HG03045 (cell line): ENCODE measurements at regions not wholly inside any gene's neighbourhood (a gene's known extent, or its start where the extent isn't known, plus 50 kb on each side); places are given as distances from the start of the nearest gene placed in this dataset.
"Not testable (repeated sequence)": the region's sequence is repeated elsewhere in the genome, so short reads cannot be mapped to it uniquely, and the experiment has no call there.

Experiments
- ATAC-seq: cut with Tn5 transposase; IDR thresholded peaks from one replicate; pipeline ENCODE4 v1.9.1; 2021; ENCODE audit warnings: mild to moderate bottlenecking, moderate library complexity; ENCODE audit not compliant: unreplicated experiment

DNA sequence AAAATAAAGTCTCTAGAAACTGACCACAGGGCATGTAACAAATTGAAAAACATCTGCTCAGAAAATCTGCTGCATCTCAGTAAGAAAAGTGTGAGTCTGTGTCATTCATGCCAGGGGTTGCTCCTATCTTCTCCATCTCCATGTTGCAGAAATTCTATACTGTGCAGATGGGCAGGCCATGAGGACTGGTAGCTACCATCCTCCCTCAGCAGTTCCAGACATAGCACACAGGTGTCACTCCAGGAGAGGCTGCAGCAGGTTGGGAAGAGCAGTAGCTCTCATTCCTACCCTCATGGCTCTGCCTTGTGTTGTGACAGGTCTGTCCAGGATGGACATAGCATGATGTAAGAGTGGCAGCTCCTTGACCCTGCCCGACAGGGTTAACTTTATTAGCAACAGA, 173.4 kb downstream of the NDUFS4 start:
- ATAC-seq, result no peak

DNA sequence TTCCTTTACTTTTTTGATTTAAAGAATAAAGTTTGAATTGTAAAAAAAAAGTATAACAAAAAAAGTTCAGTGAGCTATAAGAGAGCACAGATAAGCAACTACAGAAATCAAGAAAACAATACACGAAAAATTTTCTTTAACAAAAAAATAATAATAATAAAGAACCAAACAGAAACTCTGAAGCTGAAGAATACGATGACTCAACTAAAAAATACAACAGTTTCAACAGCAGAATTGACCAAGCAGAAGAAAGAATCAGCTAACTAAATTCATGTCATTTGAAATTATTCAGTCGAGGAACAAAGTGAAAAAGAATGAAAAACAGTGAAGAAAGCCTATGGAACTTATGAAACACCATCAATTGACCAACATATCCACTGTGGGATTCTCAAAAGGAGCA, 177.7 kb downstream of the NDUFS4 start:
- ATAC-seq, result no peak

DNA sequence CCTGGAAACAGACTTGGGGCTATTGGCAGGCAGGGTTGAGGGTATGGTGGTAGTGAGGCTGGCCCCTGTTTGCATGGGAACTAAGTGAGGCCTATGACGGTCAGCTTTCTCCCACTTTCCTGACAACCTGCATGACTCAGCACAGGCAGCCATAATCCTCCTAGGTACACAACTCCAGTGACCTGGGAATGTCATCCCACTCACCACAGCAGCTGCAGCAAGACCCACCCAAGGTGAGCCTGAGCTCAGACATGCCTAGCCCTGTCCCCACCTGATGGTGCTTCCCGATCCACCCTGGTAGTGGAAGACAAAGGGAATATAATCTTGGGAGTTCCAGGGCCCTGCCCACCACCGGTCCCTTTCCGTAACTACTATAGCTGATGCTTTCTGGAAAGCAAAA, 178.7 kb downstream of the NDUFS4 start:
- no peak for ATAC-seq

DNA sequence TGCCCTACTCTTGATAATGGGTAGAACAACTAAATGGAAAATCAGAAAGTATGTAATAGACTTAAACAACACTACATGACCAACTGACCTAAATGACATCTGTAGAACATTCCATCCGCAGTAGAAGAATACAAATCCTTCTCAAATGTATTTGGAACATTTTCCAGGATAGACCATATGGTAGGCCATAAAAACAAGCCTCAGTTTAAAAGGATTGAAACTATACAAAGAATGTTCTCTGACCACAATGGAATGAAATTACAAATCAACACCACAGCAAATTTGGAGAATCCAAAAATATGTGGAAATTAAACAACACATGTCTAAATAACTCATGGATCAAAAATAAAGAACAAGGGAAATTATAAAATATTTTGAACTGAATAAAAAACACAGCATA, 189.2 kb downstream of the NDUFS4 start:
- no peak for ATAC-seq

DNA sequence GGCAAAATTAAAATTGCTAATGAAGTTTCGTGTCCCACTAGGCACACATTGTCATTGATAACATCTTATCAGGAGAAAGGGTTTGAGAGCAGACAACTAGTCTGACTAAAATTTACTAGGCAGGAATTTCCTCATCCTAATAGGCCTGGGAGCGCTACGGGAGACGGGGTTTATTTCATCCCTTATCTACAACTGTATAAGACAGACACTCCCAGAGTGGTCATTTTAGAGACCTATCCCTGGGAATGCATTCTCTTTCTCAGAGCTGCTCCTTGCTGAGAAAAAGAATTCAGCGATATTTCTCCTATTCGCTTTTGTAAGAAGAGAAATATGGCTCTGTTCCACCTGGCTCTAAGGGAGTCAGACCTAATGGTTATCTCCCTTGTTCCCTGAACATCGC, 191.8 kb downstream of the NDUFS4 start:
- not testable (repeated sequence) for ATAC-seq

DNA sequence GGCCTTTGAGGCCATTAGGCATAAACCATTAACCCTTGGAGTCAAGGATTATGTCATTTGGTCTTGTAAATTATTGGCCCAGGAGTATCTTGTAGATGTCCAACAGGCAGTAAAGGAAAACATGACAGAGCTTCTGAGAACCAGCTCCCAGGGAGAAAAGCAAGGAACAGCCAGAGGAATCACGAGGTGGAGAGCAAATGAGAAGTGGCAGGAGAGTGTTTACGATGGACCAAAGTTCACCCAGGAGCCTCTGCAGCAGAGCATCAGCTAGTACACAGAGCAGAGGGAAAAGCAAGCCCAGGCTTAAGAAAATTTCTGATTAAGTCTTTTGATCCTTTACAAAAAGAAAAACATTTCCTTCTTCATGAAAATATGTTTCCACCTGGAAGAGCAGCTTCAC, 206.2 kb downstream of the NDUFS4 start:
- no peak for ATAC-seq

DNA sequence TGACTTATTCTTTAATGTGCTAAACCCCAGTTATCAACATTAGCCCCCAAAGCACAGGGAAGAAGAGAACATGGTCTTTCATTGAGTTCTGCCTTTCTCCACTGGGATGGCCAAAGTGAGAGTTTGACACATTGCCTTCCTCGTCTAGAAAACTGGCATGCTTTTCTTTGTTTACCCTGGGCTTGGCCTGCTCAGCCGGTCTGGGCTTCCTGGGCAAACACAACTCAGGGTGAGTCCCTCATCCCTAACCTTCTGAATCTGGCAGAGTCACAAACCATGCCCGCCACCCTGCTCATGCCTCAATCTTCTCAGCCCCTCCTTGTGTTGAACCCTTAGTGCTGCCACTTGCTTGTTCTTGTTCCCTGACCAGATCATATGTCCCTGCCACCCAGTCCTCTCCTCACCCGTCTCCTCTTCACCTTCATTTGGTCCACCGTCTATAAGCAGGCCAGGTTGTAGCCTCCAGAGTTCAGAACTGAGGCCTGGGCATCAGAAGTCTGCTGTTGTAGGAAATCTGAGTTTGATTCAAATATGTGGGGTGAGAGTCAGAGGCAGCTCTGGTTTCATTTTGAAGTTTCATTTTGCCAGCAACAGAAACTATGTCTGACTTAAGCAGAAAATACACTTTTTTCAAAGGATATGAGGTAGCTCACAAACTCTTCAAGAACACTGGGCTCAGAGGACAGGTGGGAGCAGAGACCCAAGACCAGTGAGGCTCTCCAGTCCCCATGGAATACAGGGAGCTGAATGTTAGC, 217.6 kb downstream of the NDUFS4 start:
- peak; percentile 70 for ATAC-seq

DNA sequence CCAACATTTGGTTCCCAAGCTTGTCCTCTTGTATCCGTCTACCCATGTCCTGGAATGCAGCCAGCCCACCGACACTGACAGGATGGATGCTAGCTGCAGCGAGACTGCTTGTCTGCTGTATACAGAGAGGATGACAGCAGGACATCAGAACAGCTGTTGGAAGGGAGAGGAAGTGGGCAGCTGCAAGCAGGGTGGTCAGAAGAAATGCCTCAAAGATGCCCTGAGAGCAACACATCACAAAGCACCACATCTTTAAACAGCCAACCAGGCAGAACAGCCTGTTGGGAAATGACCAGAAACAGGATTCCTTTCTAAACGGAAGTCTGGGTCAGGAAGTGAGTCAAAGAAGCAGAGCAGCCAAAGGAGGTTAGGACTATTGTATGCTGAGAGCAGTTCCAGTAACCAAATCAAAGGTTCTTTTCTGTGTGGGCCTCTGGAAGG, 219.1 kb downstream of the NDUFS4 start:
- ATAC-seq, result no peak

DNA sequence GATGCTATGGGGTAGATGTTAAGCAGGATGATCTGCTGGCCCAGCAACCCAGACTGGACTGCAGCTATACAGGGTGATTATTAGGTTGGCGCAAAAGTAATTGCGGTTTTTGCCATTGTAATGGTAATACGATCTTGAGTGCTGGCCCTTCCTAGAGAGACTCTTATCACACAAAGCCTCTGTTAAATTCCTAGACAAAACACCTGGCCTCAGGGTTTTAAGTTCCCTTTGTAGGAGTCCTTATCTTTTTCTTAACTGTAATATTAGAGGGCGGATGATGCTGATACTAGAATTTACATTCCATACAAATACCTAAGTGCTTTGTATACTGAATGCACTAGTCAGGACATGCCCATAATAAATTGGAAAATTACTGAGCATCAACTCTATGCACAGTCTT, 222.2 kb downstream of the NDUFS4 start:
- no peak for ATAC-seq

DNA sequence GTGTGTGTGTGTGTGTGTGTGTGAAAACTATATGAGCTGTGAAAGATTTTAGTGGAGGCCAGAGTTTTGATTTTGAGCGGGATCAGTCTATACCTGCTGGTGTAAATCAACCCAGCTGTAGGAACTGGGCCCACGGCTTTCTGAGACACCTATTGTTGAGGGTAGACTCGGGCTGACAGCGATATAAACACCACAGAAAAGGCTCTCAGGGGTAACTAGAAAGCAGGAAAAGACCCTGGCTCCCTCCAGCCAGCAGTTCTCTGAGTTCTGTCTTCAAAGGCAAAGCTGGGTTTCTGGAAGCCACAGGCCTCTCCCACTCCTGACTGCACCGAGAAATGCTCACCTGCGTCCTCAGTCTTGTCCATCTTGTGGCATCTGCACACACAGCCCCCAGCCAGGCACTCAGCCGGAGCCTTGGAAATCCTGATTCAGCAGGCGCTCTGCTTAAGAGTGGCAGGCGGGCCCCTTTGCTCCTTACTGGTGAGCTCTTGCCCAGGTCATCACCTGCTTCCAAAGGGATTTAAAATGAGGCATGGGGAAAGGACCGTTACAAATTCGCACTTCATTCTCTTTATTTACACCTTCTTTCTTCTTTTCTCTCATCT, 223.3 kb downstream of the NDUFS4 start:
- no peak for ATAC-seq

DNA sequence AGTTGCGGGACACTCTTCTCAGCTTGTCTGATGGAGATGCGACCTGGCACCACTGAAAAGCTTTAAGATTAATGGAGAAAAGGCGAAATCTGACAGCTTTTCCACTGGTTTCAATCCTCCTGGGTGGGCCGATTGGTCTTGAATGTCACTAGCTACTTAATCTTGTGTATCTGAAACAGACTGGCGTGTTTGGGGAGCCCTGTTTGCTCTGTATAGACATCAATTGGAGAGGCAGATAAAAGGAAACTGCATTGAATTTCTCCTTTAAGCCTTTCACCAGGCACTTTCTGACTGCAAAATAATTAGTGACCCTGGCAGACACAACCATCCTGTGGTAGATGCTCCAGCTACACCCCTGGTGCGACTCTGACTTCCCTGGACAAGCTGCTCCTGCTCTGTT, 224.2 kb downstream of the NDUFS4 start:
- no peak for ATAC-seq

DNA sequence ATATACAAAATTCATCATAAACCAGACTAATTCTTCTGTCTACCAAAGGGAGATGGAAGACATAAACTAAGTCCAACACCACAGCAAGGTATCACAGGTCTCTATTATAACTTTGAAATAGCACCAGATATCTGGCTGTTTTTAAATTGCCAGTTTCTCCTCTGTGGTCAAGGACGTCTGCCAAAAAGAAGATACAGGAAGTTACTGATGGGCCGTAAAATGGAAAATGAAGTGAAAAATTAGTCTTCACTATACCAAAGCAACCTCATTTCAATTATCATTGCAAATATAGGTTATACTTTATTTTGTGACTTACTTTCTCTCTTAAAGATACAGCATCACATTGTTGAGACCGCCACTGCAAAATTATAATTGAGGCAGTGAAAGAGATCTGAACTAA, 225.5 kb downstream of the NDUFS4 start:
- no peak for ATAC-seq

DNA sequence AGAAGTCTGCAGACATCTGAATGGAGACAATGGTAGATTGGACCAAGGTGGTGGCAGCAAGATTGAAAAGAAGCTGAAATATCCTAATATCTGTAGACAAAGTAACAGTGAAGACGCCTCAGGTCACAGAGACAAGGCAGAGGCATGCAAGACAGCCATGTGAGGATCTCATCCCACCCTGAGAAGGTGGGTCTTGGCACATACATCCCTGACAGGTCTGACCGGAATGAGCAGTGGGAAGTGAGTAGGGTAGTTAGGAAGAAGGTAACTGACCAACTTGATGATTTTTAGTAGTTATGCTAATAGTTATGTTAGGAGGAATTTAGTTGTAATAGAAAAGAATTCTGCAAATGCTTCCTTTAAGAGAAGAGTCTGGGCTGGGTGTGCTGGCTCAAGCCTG, 229.6 kb downstream of the NDUFS4 start:
- ATAC-seq, result no peak

DNA sequence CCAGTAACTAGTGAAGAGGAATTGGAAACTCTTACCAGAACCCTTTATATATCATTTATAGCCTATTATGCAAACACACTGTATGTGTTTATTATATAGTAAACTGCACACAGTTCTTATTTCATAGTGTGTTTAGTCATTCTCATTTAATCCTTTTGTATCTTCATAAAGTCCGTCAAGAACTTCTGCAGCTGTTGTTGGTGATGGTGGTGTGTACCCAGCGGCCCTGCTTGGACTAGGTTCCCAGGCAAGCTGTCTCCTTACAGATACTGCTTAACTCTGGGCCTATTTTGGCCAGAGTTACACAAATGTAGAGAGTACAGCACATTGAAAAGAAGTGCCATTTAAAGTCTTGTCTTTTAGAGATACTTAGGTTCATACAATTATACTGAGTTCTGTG, 231.9 kb downstream of the NDUFS4 start:
- no peak for ATAC-seq

DNA sequence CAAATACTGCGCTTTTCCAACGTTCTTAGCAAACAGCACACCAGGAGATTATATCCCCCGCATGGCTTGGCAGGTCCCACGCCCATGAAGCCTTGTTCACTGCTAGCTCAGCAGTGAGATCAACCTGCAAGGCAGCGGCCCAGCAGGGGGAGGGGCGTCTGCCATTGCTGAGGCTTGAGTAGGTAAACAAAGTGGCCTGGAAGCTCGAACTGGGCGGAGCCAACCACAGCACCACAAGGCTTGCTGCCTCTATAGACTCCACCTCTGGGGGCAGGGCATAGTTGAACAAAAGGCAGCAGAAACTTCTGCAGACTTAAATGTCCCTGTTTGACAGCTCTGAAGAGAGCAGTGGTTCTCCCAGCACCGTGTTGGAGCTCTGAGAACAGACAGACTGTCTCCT, 239.2 kb downstream of the NDUFS4 start:
- not testable (repeated sequence) for ATAC-seq

DNA sequence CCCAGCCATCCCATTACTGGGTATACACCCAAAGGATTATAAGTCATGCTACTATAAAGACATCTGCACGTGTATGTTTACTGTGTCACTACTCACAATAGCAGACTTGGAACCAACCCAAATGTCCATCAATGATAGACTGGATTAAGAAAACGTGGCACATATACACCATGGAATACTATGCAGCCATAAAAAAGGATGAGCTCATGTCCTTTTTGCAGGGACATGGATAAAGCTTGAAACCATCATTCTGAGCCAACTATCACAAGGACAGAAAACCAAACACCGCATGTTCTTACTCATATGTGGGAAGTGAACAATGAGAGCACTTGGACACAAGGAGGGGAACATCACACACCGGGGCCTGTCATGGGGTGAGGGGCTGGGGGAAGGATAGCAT, 248.0 kb downstream of the NDUFS4 start:
- ATAC-seq, result not testable (repeated sequence)

DNA sequence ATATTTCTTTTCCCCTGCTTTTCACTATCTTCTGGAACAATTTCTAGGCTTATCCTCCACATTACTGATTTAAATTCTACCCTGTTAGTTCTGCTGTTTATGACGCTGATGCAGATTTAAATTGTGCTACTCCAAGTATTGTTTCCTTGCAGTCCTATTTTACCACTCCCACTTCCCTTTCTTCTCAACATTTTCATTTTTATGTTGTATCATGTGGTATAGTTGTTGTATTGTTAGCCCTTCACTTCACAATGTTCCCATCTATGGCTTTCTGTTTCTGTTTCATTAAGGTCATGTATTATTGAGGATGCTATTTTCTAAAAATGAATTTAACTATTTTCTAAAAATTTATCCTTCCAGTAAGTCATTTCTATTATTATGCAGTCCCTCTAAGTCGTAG, 254.4 kb downstream of the NDUFS4 start:
- no peak for ATAC-seq

DNA sequence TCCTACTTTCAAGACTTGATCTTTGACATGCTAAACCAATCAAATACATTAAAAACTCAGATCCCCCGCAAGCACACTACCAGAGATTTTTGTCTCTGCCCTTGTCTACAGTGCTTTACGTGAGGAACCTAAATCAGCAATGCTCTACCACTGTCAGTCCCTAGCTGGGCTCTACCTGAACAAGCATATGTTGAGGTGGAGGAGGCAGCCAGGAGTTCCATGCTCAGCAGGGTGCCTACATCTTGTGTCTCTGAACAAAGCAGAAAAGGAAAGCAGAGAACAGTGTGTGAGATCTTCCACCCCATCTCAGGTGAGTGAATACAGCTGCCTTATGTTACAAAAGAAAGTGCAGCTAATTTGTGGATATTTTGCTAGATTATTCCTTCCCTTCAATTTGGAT, 255.0 kb downstream of the NDUFS4 start:
- no peak for ATAC-seq

DNA sequence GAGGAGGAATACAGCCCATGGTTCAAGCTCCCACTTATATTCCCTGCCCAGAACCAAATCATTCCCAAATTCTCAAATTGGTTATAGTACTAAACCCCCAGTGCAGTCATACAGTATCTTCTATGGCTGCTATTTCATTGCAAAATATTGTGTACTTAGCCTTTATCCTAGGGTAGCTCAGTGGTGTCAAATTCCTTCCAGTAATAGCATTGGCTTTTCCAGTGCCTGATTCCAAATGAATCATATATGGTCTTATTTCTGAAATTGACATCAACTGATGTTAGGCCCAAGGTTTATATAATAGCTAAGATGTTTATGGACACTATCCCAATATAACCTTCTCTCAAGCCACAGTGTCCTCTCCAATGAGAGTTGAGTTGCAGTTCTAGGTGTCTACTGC, 256.7 kb downstream of the NDUFS4 start:
- ATAC-seq, result no peak

DNA sequence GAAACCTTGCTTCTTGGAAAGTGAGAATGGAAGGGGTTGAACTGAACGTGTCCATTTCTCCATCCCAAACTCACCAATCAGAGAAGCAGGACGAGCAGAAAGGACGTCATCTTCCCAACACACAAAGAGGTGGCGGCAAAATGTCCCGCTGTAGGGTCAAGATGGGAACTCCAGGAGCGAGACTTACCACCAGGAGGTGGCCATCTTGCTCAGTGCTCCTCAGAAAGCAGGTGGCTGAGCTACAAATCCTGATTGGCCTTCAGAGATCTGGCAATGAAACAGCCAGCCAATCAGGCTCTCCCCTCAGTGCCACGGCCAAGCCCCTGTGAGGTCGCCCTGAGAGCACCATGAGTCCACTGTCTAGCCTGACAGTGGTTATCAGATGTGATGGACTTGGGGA, 259.0 kb downstream of the NDUFS4 start:
- ATAC-seq, result no peak

DNA sequence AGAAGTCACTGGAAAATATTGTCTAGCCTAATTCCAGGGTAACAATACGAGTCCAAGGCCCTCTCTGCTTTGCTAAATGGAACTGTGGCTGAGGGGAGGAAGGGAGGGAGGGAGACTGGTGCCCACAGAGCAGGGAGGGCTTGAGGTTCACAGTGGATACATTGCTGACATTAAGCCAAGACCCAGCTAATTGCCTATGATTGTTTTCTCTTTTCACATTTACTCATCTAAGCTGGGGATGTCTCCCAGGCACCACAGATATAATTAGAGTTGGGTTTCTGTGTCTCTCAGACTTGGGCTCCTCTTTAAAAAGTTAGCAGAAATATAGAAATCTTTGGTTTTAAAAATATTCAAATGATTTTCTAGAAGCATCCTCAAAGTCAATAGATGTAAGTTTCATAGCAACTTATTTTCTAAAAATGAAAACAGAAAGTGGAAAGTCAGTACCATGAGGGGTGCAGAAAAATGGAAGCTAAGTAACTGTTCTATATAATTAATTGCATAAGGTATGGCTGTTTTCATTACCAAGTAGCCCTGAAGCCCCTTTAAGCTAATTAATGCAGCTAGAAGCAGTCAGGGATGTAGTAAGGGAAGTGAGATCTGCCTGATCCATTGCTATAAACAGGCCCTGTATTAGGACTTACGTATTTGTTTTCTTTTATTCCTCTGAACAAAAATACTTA, 259.8 kb downstream of the NDUFS4 start:
- ATAC-seq, result peak; percentile 58

DNA sequence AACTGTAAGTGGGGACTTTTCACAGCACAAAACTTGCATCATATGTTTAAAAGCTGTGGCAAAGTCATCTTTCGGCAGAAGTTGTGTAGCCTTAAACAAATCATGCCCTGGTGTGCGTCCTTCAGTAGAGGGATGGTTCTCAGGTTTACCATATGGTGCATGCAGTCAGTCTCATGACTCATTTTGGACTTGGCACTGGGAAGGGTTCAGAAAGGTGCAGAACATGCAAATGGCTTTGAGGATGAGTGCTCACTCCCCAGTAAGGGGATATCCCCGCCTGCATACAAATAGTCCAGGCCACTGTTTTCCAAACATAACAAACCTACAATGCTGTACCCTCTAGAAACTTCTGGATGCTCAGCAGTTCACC, 260.3 kb downstream of the NDUFS4 start:
- peak; percentile 95 for ATAC-seq
